HG02623 (cell line): ENCODE measurements at regions not wholly inside any gene's neighbourhood (a gene's known extent, or its start where the extent isn't known, plus 50 kb on each side); places are given as distances from the start of the nearest gene placed in this dataset.
"Not testable (repeated sequence)": the region's sequence is repeated elsewhere in the genome, so short reads cannot be mapped to it uniquely, and the experiment has no call there.

ENCODE experiments used
- ATAC-seq: cut with Tn5 transposase; IDR thresholded peaks from one replicate; pipeline ENCODE4 v1.9.1; 2021; ENCODE audit warnings: moderate library complexity; ENCODE audit not compliant: unreplicated experiment

- no peak for ATAC-seq
These were observed 256.9 kb downstream of the SPRY2 start for GRCh38 chr13:80083853-80084676.

- no peak for ATAC-seq
These were observed 257.7 kb downstream of the SPRY2 start for GRCh38 chr13:80083081-80083852.

- ATAC-seq: no peak
These were observed 258.4 kb downstream of the SPRY2 start for GRCh38 chr13:80082396-80083080.

- ATAC-seq: no peak
These were observed 266.1 kb downstream of the SPRY2 start for GRCh38 chr13:80074811-80075210.

GRCh38 chr13:80074143-80074752 is 266.7 kb downstream of the SPRY2 start:
- no peak for ATAC-seq

- ATAC-seq: no peak
These were observed 268.7 kb downstream of the SPRY2 start for GRCh38 chr13:80072231-80072630.

- ATAC-seq: no peak
These were observed 270.8 kb downstream of the SPRY2 start for GRCh38 chr13:80070024-80070703.

- ATAC-seq: no peak
These were observed 271.6 kb downstream of the SPRY2 start for GRCh38 chr13:80069374-80069773.

GRCh38 chr13:80065996-80066395 is 274.9 kb downstream of the SPRY2 start:
- ATAC-seq: no peak

- ATAC-seq: not testable (repeated sequence)
These were observed 278.5 kb downstream of the SPRY2 start for GRCh38 chr13:80062416-80062815.

- no peak for ATAC-seq
These were observed 281.1 kb downstream of the SPRY2 start for GRCh38 chr13:80059789-80060188.

- ATAC-seq: no peak
These were observed 282.3 kb downstream of the SPRY2 start for GRCh38 chr13:80058626-80059025.

- ATAC-seq: no peak
These were observed 285.1 kb downstream of the SPRY2 start for GRCh38 chr13:80055847-80056246.

GRCh38 chr13:80054806-80055205 is 286.1 kb downstream of the SPRY2 start:
- ATAC-seq: no peak

GRCh38 chr13:80052286-80052685 is 288.6 kb downstream of the SPRY2 start:
- no peak for ATAC-seq

GRCh38 chr13:80050252-80050651 is 290.7 kb downstream of the SPRY2 start:
- no peak for ATAC-seq

GRCh38 chr13:80048802-80049201 is 292.1 kb downstream of the SPRY2 start:
- peak; percentile 98 for ATAC-seq

GRCh38 chr13:80048030-80048429 is 292.9 kb downstream of the SPRY2 start:
- no peak for ATAC-seq

- ATAC-seq: no peak
These were observed 293.5 kb downstream of the SPRY2 start for GRCh38 chr13:80047406-80047805.

GRCh38 chr13:80040981-80041317 is 300.0 kb downstream of the SPRY2 start:
- no peak for ATAC-seq
